SK-N-SH (cell line): ENCODE measurements at regions not wholly inside any gene's neighbourhood (a gene's known extent, or its start where the extent isn't known, plus 50 kb on each side); places are given as distances from the start of the nearest gene placed in this dataset.

ENCODE experiments used
- CTCF ChIA-PET: fragments of 300-600, 350-600 bp; formaldehyde crosslinking; extraction: SDS; loops from one replicate; lab custom pipeline; 2021; lab: Yijun Ruan, JAX
- POLR2A ChIA-PET: fragments of 350-600 bp; sonication (Branson Sonifier 250); formaldehyde crosslinking; extraction: SDS; loops from one replicate; lab custom pipeline; 2020; ENCODE audit warnings: antibody characterized with exemption, inconsistent platforms; lab: Yijun Ruan, JAX
- DNase-seq: peaks from one replicate; pipeline ENCODE4 v3.0.0; 2012
- H2AFZ ChIP-seq: fragments of 200-600 bp; sonication (generic); 2 replicates; pipeline ENCODE4 v1.8.1; 2016; ENCODE audit warnings: antibody characterized with exemption, mild to moderate bottlenecking, low read depth
- H3F3A ChIP-seq: fragments of 200-600 bp; sonication (generic); replicated peaks from 2 replicates; pipeline ENCODE3; 2016; ENCODE audit warnings: antibody characterized with exemption, mild to moderate bottlenecking; ENCODE audit not compliant: insufficient read depth
- H3K27ac ChIP-seq, 2 experiments: fragments of 200-500 bp in 1 of 2; fragments of 200-600 bp in 1 of 2; sonication (Bioruptor generic) in 1 of 2; sonication (generic), shearing (Covaris generic) in 1 of 2; 2 replicates each; pipeline versions ENCODE4 v1.5.1 to v1.6.1; 2014 to 2016; ENCODE audit warnings: low read depth in 2 of 2, inconsistent platforms in 1 of 2, low read length in 1 of 2, mild to moderate bottlenecking in 1 of 2, mixed read lengths in 1 of 2
- H3K27me3 ChIP-seq: fragments of 200-600 bp; sonication (generic), shearing (Covaris generic); 2 replicates; pipeline ENCODE4 v1.6.1; 2016; ENCODE audit warnings: mixed run types; ENCODE audit not compliant: insufficient read depth
- H3K36me3 ChIP-seq, 2 experiments: fragments of 200-500 bp in 1 of 2; fragments of 200-600 bp in 1 of 2; sonication (Bioruptor generic) in 1 of 2; sonication (generic) in 1 of 2; replicated peaks in 1 of 2; 2 replicates each; pipeline versions ENCODE3 to v1.5.1; 2014 to 2016; ENCODE audit warnings: low read length in 1 of 2, mild to moderate bottlenecking in 1 of 2; ENCODE audit not compliant: insufficient read depth in 2 of 2, control insufficient read depth in 1 of 2
- H3K4me1 ChIP-seq, 2 experiments: fragments of 200-500 bp in 1 of 2; fragments of 200-600 bp in 1 of 2; sonication (Bioruptor generic) in 1 of 2; sonication (generic), shearing (Covaris generic) in 1 of 2; 2 replicates each; pipeline versions ENCODE4 v1.5.1 to v1.6.1; 2014 to 2016; ENCODE audit warnings: low read depth in 1 of 2, low read length in 1 of 2, mixed run types in 1 of 2; ENCODE audit not compliant: insufficient read depth in 2 of 2, control insufficient read depth in 1 of 2
- H3K4me2 ChIP-seq: fragments of 200-600 bp; sonication (generic), shearing (Covaris generic); 2 replicates; pipeline ENCODE4 v1.6.1; 2017; ENCODE audit warnings: mixed run types
- H3K4me3 ChIP-seq, 2 experiments: fragments of 200-500 bp in 1 of 2; fragments of 200-600 bp in 1 of 2; sonication (Bioruptor generic) in 1 of 2; sonication (generic), shearing (Covaris generic) in 1 of 2; 2 replicates each; pipeline versions ENCODE4 v1.5.1 to v1.8.1; 2014 to 2016; ENCODE audit warnings: low read depth in 2 of 2, inconsistent platforms in 1 of 2, low read length in 1 of 2, mild to moderate bottlenecking in 1 of 2, mixed read lengths in 1 of 2, moderate library complexity in 1 of 2
- H3K79me2 ChIP-seq: fragments of 200-600 bp; sonication (generic); 2 replicates; pipeline ENCODE4 v1.8.1; 2017; ENCODE audit warnings: mild to moderate bottlenecking; ENCODE audit not compliant: insufficient read depth
- H3K9ac ChIP-seq: fragments of 200-600 bp; sonication (generic); 2 replicates; pipeline ENCODE4 v1.6.1; 2017; ENCODE audit warnings: mixed run types
- H3K9me2 ChIP-seq: fragments of 200-600 bp; sonication (generic); 2 replicates; pipeline ENCODE4 v1.6.1; 2017; ENCODE audit warnings: mixed run types
- H3K9me3 ChIP-seq: fragments of 200-600 bp; sonication (generic); 2 replicates; pipeline ENCODE4 v1.6.1; 2017; ENCODE audit warnings: mixed run types, mild to moderate bottlenecking, moderate library complexity
- H4K20me1 ChIP-seq: fragments of 200-600 bp; sonication (generic); 2 replicates; pipeline ENCODE4 v1.6.1; 2017; ENCODE audit warnings: mild to moderate bottlenecking, mixed run types; ENCODE audit not compliant: insufficient read depth
- CHD2 ChIP-seq: fragments of 150-350 bp; IDR thresholded peaks from 2 replicates; pipeline ENCODE4 v1.6.1; 2018; ENCODE audit warnings: low read length; ENCODE audit not compliant: partially characterized antibody
- CTCF ChIP-seq: fragments of 200-600 bp; sonication (generic); IDR thresholded peaks from 2 replicates; pipeline ENCODE4 v1.6.1; 2017; ENCODE audit warnings: antibody characterized with exemption, mild to moderate bottlenecking, moderate library complexity
- FOSL2 ChIP-seq: IDR thresholded peaks from 2 replicates; pipeline ENCODE4 v1.4.0; 2012; ENCODE audit warnings: low read depth, mild to moderate bottlenecking, moderate library complexity, borderline replicate concordance
- FOXJ3 ChIP-seq: sonication (generic); formaldehyde crosslinking; IDR thresholded peaks from 2 replicates; pipeline ENCODE4 v1.5.1; 2020; ENCODE audit warnings: mild to moderate bottlenecking, missing genetic modification reagents
- FOXM1 ChIP-seq: IDR thresholded peaks from 2 replicates; pipeline ENCODE4 v1.4.0; 2012; ENCODE audit warnings: low read depth, mild to moderate bottlenecking
- GATA2 ChIP-seq: sonication (generic); formaldehyde crosslinking; IDR thresholded peaks from 2 replicates; pipeline ENCODE4 v1.5.0; 2020; ENCODE audit warnings: mild to moderate bottlenecking, missing genetic modification reagents
- JUND ChIP-seq: IDR thresholded peaks from 2 replicates; pipeline ENCODE4 v1.4.0; 2012
- MAX ChIP-seq: IDR thresholded peaks from 2 replicates; pipeline ENCODE4 v1.4.0; 2012; ENCODE audit warnings: low read depth
- NFIC ChIP-seq: IDR thresholded peaks from 2 replicates; pipeline ENCODE4 v1.4.0; 2012; ENCODE audit warnings: borderline replicate concordance
- NRF1 ChIP-seq: IDR thresholded peaks from 2 replicates; pipeline ENCODE4 v1.6.1; 2012; ENCODE audit warnings: low read depth, mild to moderate bottlenecking, low read length
- PBX3 ChIP-seq: IDR thresholded peaks from 2 replicates; pipeline ENCODE4; 2012
- POLR2AphosphoS5 ChIP-seq: IDR thresholded peaks from 2 replicates; pipeline ENCODE4 v1.6.1; 2012; ENCODE audit warnings: low read depth, low read length
- REST ChIP-seq: IDR thresholded peaks from 2 replicates; pipeline ENCODE4 v1.6.1; 2012; ENCODE audit warnings: mild to moderate bottlenecking, low read depth, low read length, moderate library complexity
- SIN3A ChIP-seq: IDR thresholded peaks from 2 replicates; pipeline ENCODE4 v1.6.1; 2012; ENCODE audit warnings: low read depth, mild to moderate bottlenecking, low read length, moderate library complexity, borderline replicate concordance
- SMC3 ChIP-seq: IDR thresholded peaks from 2 replicates; pipeline ENCODE4 v1.6.1; 2012; ENCODE audit warnings: low read depth, low read length, improper control_type of control experiment
- TCF12 ChIP-seq: IDR thresholded peaks from 2 replicates; pipeline ENCODE4 v1.4.0; 2012
- TEAD4 ChIP-seq: IDR thresholded peaks from 2 replicates; pipeline ENCODE4 v1.4.0; 2012; ENCODE audit warnings: mild to moderate bottlenecking, borderline replicate concordance; ENCODE audit not compliant: insufficient read depth
- USF2 ChIP-seq: fragments of 150-350 bp; IDR thresholded peaks from 2 replicates; pipeline ENCODE4 v1.6.1; 2017; ENCODE audit warnings: antibody characterized with exemption, low read length, low read depth, borderline replicate concordance
- ZBTB33 ChIP-seq: IDR thresholded peaks from 2 replicates; pipeline ENCODE4 v1.4.0; 2012; ENCODE audit warnings: low read depth, borderline replicate concordance
- WGBS: methylation state at CpG from one replicate; pipeline ENCODE4 v1.1.6; 2017; ENCODE audit warnings: low lambda C conversion rate; 5-methylcytosine and 5-hydroxymethylcytosine counted together

GRCh38 chr15:97490429-97490828 is 470.1 kb upstream of the ARRDC4 start:
- H3K27ac ChIP-seq: no peak overlapping the region
- H3K9me2 ChIP-seq: no peaks in the 10 kb centered on the region
- no peak overlapping the region for H3K4me3 ChIP-seq
- TF ChIP-seq SMC3 (no peak), FOSL2 (no peak)
- H3K9me3 ChIP-seq: no peaks in the 10 kb centered on the region
- no peak overlapping the region for H3K9ac ChIP-seq
- WGBS: 1% methylated on average over 4 of the region's 4 CpGs
- no peaks in the 10 kb centered on the region for H3K79me2 ChIP-seq
- no peak overlapping the region for H3K4me2 ChIP-seq
- H4K20me1 ChIP-seq: no peaks in the 10 kb centered on the region
- no peaks in the 10 kb centered on the region for H3F3A ChIP-seq
- ChIA-PET CTCF (no interaction called here), POLR2A (no interaction called here)
- no peaks in the 10 kb centered on the region for H3K4me1 ChIP-seq
- no peaks in the 10 kb centered on the region for H3K36me3 ChIP-seq
- no peak for DNase-seq
- no peak overlapping the region for H2AFZ ChIP-seq
- no peaks in the 10 kb centered on the region for H3K27me3 ChIP-seq

- Histone ChIP-seq H3K9me3 (no peaks in the 10 kb centered on the region), H3K9me2 (no peaks in the 10 kb centered on the region), H3K4me1 (no peaks in the 10 kb centered on the region), H3K27me3 (no peaks in the 10 kb centered on the region), H3F3A (no peaks in the 10 kb centered on the region), H3K4me2 (no peak overlapping the region), H3K9ac (no peak overlapping the region), H4K20me1 (no peaks in the 10 kb centered on the region), H3K4me3 (no peak overlapping the region), H3K36me3 (no peaks in the 10 kb centered on the region), H3K27ac (no peak overlapping the region), H2AFZ (no peak overlapping the region), H3K79me2 (no peaks in the 10 kb centered on the region)
- no peak for DNase-seq
- 26% methylated on average over 1 of the region's 1 CpG for whole genome bisulfite sequencing
- POLR2A ChIA-PET: no interaction called here
- CTCF ChIA-PET: no interaction called here
- TF ChIP-seq POLR2AphosphoS5 (no peak), NFIC (no peak), GATA2 (CRISPR knock-in tag) (no peak), TEAD4 (no peak), JUND (no peak), NRF1 (no peak), ZBTB33 (no peak), CHD2 (no peak), FOXJ3 (CRISPR knock-in tag) (no peak), USF2 (no peak), SIN3A (no peak), SMC3 (no peak), PBX3 (no peak), CTCF (no peak), MAX (no peak), TCF12 (no peak), REST (no peak), FOXM1 (no peak), FOSL2 (no peak)
Measured at GRCh38 chr15:97501291-97501690, 459.2 kb upstream of the ARRDC4 start.
